Ovary (tissue), 7 donors: ENCODE measurements at regions not wholly inside any gene's neighbourhood (a gene's known extent, or its start where the extent isn't known, plus 50 kb on each side); places are given as distances from the start of the nearest gene placed in this dataset.
A peak's percentile ranks its signal among the peaks of the same experiment; 100 is the strongest.
"Not testable (repeated sequence)": the region's sequence is repeated elsewhere in the genome, so short reads cannot be mapped to it uniquely, and the experiment has no call there.

ENCODE experiments used
- DNase-seq, 5 donors: peaks; one replicate each; pipeline ENCODE4 v3.0.0-alpha.2; 2019 to 2020
- H3K27ac ChIP-seq, 2 donors: fragments of 200-600 bp; one replicate each; pipeline versions ENCODE4 v1.5.1 to v1.8.0; 2019 to 2022
- H3K27me3 ChIP-seq: fragments of 200-600 bp; one replicate; pipeline ENCODE4 v1.8.0; 2022
- H3K36me3 ChIP-seq: fragments of 200-600 bp; sonication (generic); one replicate; pipeline ENCODE4 v1.5.1; 2019
- H3K4me1 ChIP-seq: one replicate; pipeline ENCODE4 v1.8.1; 2013; ENCODE audit warnings: mild to moderate bottlenecking, moderate library complexity; ENCODE audit not compliant: insufficient read depth
- H3K4me3 ChIP-seq: fragments of 200-600 bp; sonication (generic); one replicate; pipeline ENCODE4 v1.5.1; 2017
- H3K9me3 ChIP-seq, 2 donors: fragments of 200-600 bp in 1 of 2; sonication (generic) in 1 of 2; one replicate each; pipeline versions ENCODE4 v1.5.1 to v1.8.1; 2013 to 2019; ENCODE audit warnings: mild to moderate bottlenecking in 1 of 2, moderate library complexity in 1 of 2
- EP300 ChIP-seq: sonication (generic); formaldehyde crosslinking; IDR thresholded peaks from one replicate; pipeline ENCODE4 v1.6.1; 2017; ENCODE audit warnings: antibody characterized with exemption
- POLR2A ChIP-seq: fragments of 450-650 bp; IDR thresholded peaks from one replicate; pipeline ENCODE4 v1.6.1; 2017; ENCODE audit warnings: antibody characterized with exemption, mild to moderate bottlenecking, moderate library complexity
- WGBS, 3 donors: extraction: QIAGEN DNeasy Blood & Tissue Kit in 1 of 3; methylation state at CpG; one replicate each; pipeline versions ENCODE4 v1.1.5 to v1.1.7; 2013 to 2017; 5-methylcytosine and 5-hydroxymethylcytosine counted together
- intact Hi-C, 4 donors: fragments of 100-400 bp; cut with DNase I; formaldehyde crosslinking; loops; one replicate each; pipeline versions ENCODE4 v1.11.0 to v1.15.1; 2022 to 2023
- TF ChIP-seq, protein P1 (sequence below), 3 donors: fragments of 450-650 bp in 2 of 3; fragments of 200-600 bp in 1 of 3; IDR thresholded peaks; one replicate each; pipeline versions ENCODE4 v1.5.1 to v1.8.0; 2016 to 2022; ENCODE audit warnings: antibody characterized with exemption in 3 of 3, mild to moderate bottlenecking in 1 of 3
- donor health status: DM: no; HTN: no; CAD: no; lungs with moderate emphysema.
- donor health status: DM: no; HTN: no; CAD: no.
- donor health status: Bipolar disorder and iron deficiency.
- donor health status: DM: no; HTN: no; CAD: no.
- donor health status: DM: yes; HTN: yes; CAD: no.

DNA sequence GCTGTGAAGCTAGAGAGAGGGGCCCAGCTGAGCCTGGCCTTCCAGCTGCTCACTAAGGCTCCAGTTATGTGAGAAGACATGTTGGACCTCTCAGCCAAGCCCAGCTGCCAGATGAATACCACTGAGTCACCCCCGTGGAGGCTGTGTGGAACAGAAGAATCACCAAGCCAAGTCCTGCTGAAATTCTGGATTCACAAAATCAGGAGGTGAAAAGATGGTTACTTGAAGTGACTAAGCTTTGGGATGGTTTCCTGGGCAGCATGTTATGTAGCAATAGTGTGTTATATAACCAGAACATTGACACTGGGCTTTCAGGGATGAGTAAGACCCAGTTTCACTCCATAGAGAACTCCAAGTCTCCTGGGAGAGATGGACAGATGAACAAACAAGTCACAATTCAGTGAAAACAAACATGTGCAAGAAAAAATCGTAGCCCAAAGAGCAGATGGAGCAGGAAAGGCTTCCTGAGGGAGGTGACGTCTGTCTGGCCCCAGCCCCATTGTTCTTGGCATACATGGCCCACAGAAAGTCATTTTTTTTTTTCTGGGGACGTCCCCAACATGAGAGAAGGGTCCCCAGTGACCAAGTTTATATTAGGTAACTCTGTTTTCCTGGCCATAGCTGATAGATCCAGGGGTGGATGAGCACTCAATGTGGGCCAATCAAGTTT lies 64.1 kb upstream of the PDZD8 start:
- intact Hi-C loops = no loop called here
- Histone ChIP-seq H3K36me3 (no peaks in the 10 kb centered on the region), H3K4me3 (no peak overlapping the region), H3K4me1 (no peaks in the 10 kb centered on the region), H3K27me3 (no peaks in the 10 kb centered on the region), H3K9me3 (no peaks in the 10 kb centered on the region), H3K27ac (no peak overlapping the region)
- peak in 1 of 5 donors; percentile 34 for DNase-seq
- TF ChIP-seq, protein P1, sequence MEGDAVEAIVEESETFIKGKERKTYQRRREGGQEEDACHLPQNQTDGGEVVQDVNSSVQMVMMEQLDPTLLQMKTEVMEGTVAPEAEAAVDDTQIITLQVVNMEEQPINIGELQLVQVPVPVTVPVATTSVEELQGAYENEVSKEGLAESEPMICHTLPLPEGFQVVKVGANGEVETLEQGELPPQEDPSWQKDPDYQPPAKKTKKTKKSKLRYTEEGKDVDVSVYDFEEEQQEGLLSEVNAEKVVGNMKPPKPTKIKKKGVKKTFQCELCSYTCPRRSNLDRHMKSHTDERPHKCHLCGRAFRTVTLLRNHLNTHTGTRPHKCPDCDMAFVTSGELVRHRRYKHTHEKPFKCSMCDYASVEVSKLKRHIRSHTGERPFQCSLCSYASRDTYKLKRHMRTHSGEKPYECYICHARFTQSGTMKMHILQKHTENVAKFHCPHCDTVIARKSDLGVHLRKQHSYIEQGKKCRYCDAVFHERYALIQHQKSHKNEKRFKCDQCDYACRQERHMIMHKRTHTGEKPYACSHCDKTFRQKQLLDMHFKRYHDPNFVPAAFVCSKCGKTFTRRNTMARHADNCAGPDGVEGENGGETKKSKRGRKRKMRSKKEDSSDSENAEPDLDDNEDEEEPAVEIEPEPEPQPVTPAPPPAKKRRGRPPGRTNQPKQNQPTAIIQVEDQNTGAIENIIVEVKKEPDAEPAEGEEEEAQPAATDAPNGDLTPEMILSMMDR (IDR thresholded peaks at IDR 0.05) = no peak
- TF ChIP-seq EP300 = no peak
- TF ChIP-seq POLR2A = no peak
- WGBS, 3 donors = 28 to 37% (median 32%) methylated on average over 4 of the region's 4 CpGs

- intact Hi-C loops = no loop called here
Measured at GRCh38 chr10:117432866-117433265, 57.6 kb upstream of the PDZD8 start.

GRCh38 chr10:117431160-117431559 lies 55.9 kb upstream of the PDZD8 start:
- Histone ChIP-seq H3K4me1 (no peaks in the 10 kb centered on the region), H3K9me3 (no peaks in the 10 kb centered on the region), H3K4me3 (no peak overlapping the region), H3K36me3 (no peaks in the 10 kb centered on the region), H3K27ac (no peak overlapping the region), H3K27me3 (no peaks in the 10 kb centered on the region)
- 77 to 79% (median 78%) methylated on average over 4 of the region's 4 CpGs for WGBS, 3 donors
- TF ChIP-seq, protein P1 (IDR thresholded peaks at IDR 0.05) = no peak
- TF ChIP-seq EP300 (no peak), POLR2A (no peak)
- intact Hi-C loops = no loop called here
- no peak for DNase-seq

More at GRCh38 chr10:117432866-117433265, 57.6 kb upstream of the PDZD8 start:
- WGBS, 3 donors = 63 to 69% (median 68%) methylated on average over 4 of the region's 4 CpGs
- DNase-seq = no peak
- no peaks in the 10 kb centered on the region for H3K36me3 ChIP-seq
- no peaks in the 10 kb centered on the region for H3K27me3 ChIP-seq
- no peak overlapping the region for H3K27ac ChIP-seq
- TF ChIP-seq, protein P1 (IDR thresholded peaks at IDR 0.05) = no peak
- no peak for TF ChIP-seq EP300
- TF ChIP-seq POLR2A = no peak
- no peak overlapping the region for H3K4me3 ChIP-seq
- no peaks in the 10 kb centered on the region for H3K4me1 ChIP-seq
- H3K9me3 ChIP-seq = no peaks in the 10 kb centered on the region

GRCh38 chr10:117430535-117430934 lies 55.3 kb upstream of the PDZD8 start:
- H3K36me3 ChIP-seq, H3K4me3 ChIP-seq, DNase-seq, intact Hi-C loops, H3K4me1 ChIP-seq, H3K27me3 ChIP-seq, H3K9me3 ChIP-seq, H3K27ac ChIP-seq: not testable (repeated sequence)
- 84 to 93% (median 87%) methylated on average over 2 of the region's 2 CpGs for WGBS, 3 donors

- intact Hi-C loops = no loop called here
- TF ChIP-seq, protein P1 (IDR thresholded peaks at IDR 0.05) = no peak
- TF ChIP-seq EP300 (no peak), POLR2A (no peak)
- no peak for DNase-seq
- Histone ChIP-seq H3K27me3 (no peaks in the 10 kb centered on the region), H3K4me1 (no peaks in the 10 kb centered on the region), H3K4me3 (no peak overlapping the region), H3K9me3 (no peaks in the 10 kb centered on the region), H3K36me3 (no peaks in the 10 kb centered on the region), H3K27ac (no peak overlapping the region)
- 51 to 58% (median 52%) methylated on average over 2 of the region's 2 CpGs for WGBS, 3 donors
Measured at GRCh38 chr10:117429643-117430265, 54.5 kb upstream of the PDZD8 start.
